Lung (tissue), 11 donors: ENCODE measurements at regions not wholly inside any gene's neighbourhood (a gene's known extent, or its start where the extent isn't known, plus 50 kb on each side); places are given as distances from the start of the nearest gene placed in this dataset.

Experiments used
- ATAC-seq: fragments of 200-7000 bp; cut with Tn5 transposase; one replicate; pipeline ENCODE4 v1.9.1; 2020; ENCODE audit warnings: moderate number of reproducible peaks; ENCODE audit not compliant: insufficient read depth, low FRiP score
- DNase-seq, 3 donors: peaks; one replicate each; pipeline ENCODE4 v3.0.0-alpha.2; 2013 to 2017
- H3K27ac ChIP-seq, 2 donors: one replicate each; pipeline ENCODE4 v1.5.1; 2013; ENCODE audit warnings: mild to moderate bottlenecking in 2 of 2, moderate library complexity in 2 of 2, control low read depth in 1 of 2, inconsistent platforms in 1 of 2, low read depth in 1 of 2, low read length in 1 of 2
- H3K27me3 ChIP-seq, 3 donors: one replicate each; pipeline ENCODE4 v1.5.1; 2013; ENCODE audit warnings: low read length in 2 of 3; ENCODE audit not compliant: control insufficient read depth in 3 of 3, insufficient read depth in 3 of 3
- H3K36me3 ChIP-seq, 4 donors: one replicate each; pipeline ENCODE4 v1.5.1; 2013; ENCODE audit warnings: low read length in 4 of 4, mild to moderate bottlenecking in 1 of 4, moderate library complexity in 1 of 4; ENCODE audit not compliant: control insufficient read depth in 4 of 4, insufficient read depth in 4 of 4
- H3K4me1 ChIP-seq, 5 donors: one replicate each; pipeline ENCODE4 v1.5.1; 2013; ENCODE audit warnings: low read length in 5 of 5, mild to moderate bottlenecking in 2 of 5, moderate library complexity in 1 of 5; ENCODE audit not compliant: control insufficient read depth in 5 of 5, insufficient read depth in 5 of 5
- H3K4me3 ChIP-seq: one replicate; pipeline ENCODE4 v1.5.1; 2013; ENCODE audit warnings: mild to moderate bottlenecking, control low read depth, moderate library complexity
- H3K9ac ChIP-seq, 2 donors: one replicate each; pipeline ENCODE4 v1.5.1; 2013; ENCODE audit warnings: low read length in 2 of 2, control low read depth in 1 of 2; ENCODE audit not compliant: insufficient read depth in 1 of 2
- H3K9me3 ChIP-seq, 4 donors: one replicate each; pipeline ENCODE4 v1.5.1; 2013; ENCODE audit warnings: low read length in 3 of 4, mild to moderate bottlenecking in 1 of 4, moderate library complexity in 1 of 4; ENCODE audit not compliant: control insufficient read depth in 4 of 4, insufficient read depth in 3 of 4
- CTCF ChIP-seq: IDR thresholded peaks from 2 replicates; pipeline ENCODE4 v1.5.1; 2012; ENCODE audit warnings: mild to moderate bottlenecking; ENCODE audit errors: control extremely low read depth, extremely low read depth
- WGBS, 2 donors: extraction: QIAGEN DNeasy Blood & Tissue Kit; methylation state at CpG; one replicate each; pipeline ENCODE4 v1.1.7; 2013; 5-methylcytosine and 5-hydroxymethylcytosine counted together
- donor health status: control.
- donor health status: control.
- donor health status: Bipolar disorder and iron deficiency.
- donor health status: healthy.
- donor health status: DM: yes; HTN: yes; CAD: no.

- H3K36me3 ChIP-seq: peaks cover 0 to 8% (median 5%) of the 10 kb centered on the region in 4 donors
- H3K4me3 ChIP-seq: no peak overlapping the region
- TF ChIP-seq CTCF: no peak
- H3K9me3 ChIP-seq: no peaks in the 10 kb centered on the region
- H3K9ac ChIP-seq: no peak overlapping the region
- H3K4me1 ChIP-seq: peaks cover 0 to 28% (median 4%) of the 10 kb centered on the region in 5 donors
- no peak for ATAC-seq
- H3K27ac ChIP-seq: no peak overlapping the region
- no peaks in the 10 kb centered on the region for H3K27me3 ChIP-seq
- no peak for DNase-seq
- 78 to 88% methylated on average over 2 of the region's 2 CpGs for WGBS, 2 donors
Observed at GRCh38 chr18:46252759-46253158, 148.6 kb downstream of the HAUS1 start.

- no peak for TF ChIP-seq CTCF
- no peak overlapping the region for H3K9ac ChIP-seq
- H3K4me1 ChIP-seq: peaks cover 0 to 29% (median 4%) of the 10 kb centered on the region in 5 donors
- 63 to 77% methylated on average over 2 of the region's 2 CpGs for WGBS, 2 donors
- H3K4me3 ChIP-seq: no peak overlapping the region
- H3K27ac ChIP-seq: no peak overlapping the region
- ATAC-seq (no peak), DNase-seq (no peak)
- no peaks in the 10 kb centered on the region for H3K9me3 ChIP-seq
- peaks cover 0 to 8% (median 4%) of the 10 kb centered on the region in 4 donors for H3K36me3 ChIP-seq
- H3K27me3 ChIP-seq: no peaks in the 10 kb centered on the region
Observed at GRCh38 chr18:46253498-46253897, 149.3 kb downstream of the HAUS1 start.

- no peak overlapping the region for H3K9ac ChIP-seq
- ATAC-seq (no peak), DNase-seq (no peak)
- TF ChIP-seq CTCF: no peak
- no peak overlapping the region for H3K27ac ChIP-seq
- peaks cover 0 to 8% (median 2%) of the 10 kb centered on the region in 4 donors for H3K36me3 ChIP-seq
- no peaks in the 10 kb centered on the region for H3K27me3 ChIP-seq
- no peaks in the 10 kb centered on the region for H3K9me3 ChIP-seq
- H3K4me1 ChIP-seq: peaks cover 0 to 28% (median 0%) of the 10 kb centered on the region in 5 donors
- no peak overlapping the region for H3K4me3 ChIP-seq
- WGBS, 2 donors: 83 to 94% methylated on average over 1 of the region's 1 CpG
Observed at GRCh38 chr18:46256078-46256477, 151.9 kb downstream of the HAUS1 start.

- DNase-seq (no peak), ATAC-seq (no peak)
- H3K9ac ChIP-seq: no peak overlapping the region
- H3K9me3 ChIP-seq: no peaks in the 10 kb centered on the region
- H3K27ac ChIP-seq: no peak overlapping the region
- TF ChIP-seq CTCF: no peak
- H3K27me3 ChIP-seq: no peaks in the 10 kb centered on the region
- H3K4me3 ChIP-seq: no peak overlapping the region
- H3K36me3 ChIP-seq: peaks cover 0 to 8% (median 2%) of the 10 kb centered on the region in 4 donors
- H3K4me1 ChIP-seq: peaks cover 0 to 39% (median 3%) of the 10 kb centered on the region in 5 donors
- 88 to 93% methylated on average over 3 of the region's 3 CpGs for WGBS, 2 donors
Observed at GRCh38 chr18:46257366-46257765, 153.2 kb downstream of the HAUS1 start.
